Bronchial epithelial cell (primary cell): ENCODE measurements at regions not wholly inside any gene's neighbourhood (a gene's known extent, or its start where the extent isn't known, plus 50 kb on each side); places are given as distances from the start of the nearest gene placed in this dataset.
"Not testable (repeated sequence)": the region's sequence is repeated elsewhere in the genome, so short reads cannot be mapped to it uniquely, and the experiment has no call there.

ENCODE experiments used
- DNase-seq: peaks from one replicate; pipeline ENCODE4 v3.0.0-alpha.2; 2010; ENCODE audit warnings: low read depth
- FAIRE-seq: peaks from 2 replicates; lab custom pipeline; 2011; peaks lifted over from hg19 to GRCh38; lab: Jason Lieb, UNC
- H3K27me3 ChIP-seq: 2 replicates; pipeline ENCODE4 v1.5.1; 2011; ENCODE audit warnings: low read length; ENCODE audit not compliant: control insufficient read depth, insufficient read depth
- H3K36me3 ChIP-seq: 2 replicates; pipeline ENCODE4 v1.5.1; 2011; ENCODE audit warnings: low read length; ENCODE audit not compliant: control insufficient read depth, insufficient read depth
- H3K4me3 ChIP-seq: 2 replicates; pipeline ENCODE4 v1.5.1; 2011; ENCODE audit warnings: mild to moderate bottlenecking, low read depth, low read length, control low read depth
- CTCF ChIP-seq: IDR thresholded peaks from 2 replicates; pipeline ENCODE4 v1.5.1; 2011; ENCODE audit warnings: mild to moderate bottlenecking, moderate library complexity, low read length, control low read depth, inconsistent platforms; ENCODE audit not compliant: insufficient read depth, severe bottlenecking

GRCh38 chr1:224815647-224816046, 113.8 kb upstream of the DNAH14 start:
- TF ChIP-seq CTCF = no peak
- no peak for DNase-seq
- no peak overlapping the region for H3K4me3 ChIP-seq
- no peaks in the 10 kb centered on the region for H3K27me3 ChIP-seq
- no peak for FAIRE-seq
- no peaks in the 10 kb centered on the region for H3K36me3 ChIP-seq

GRCh38 chr1:224816062-224816461, 113.4 kb upstream of the DNAH14 start:
- no peaks in the 10 kb centered on the region for H3K27me3 ChIP-seq
- DNase-seq = no peak
- FAIRE-seq = no peak
- no peaks in the 10 kb centered on the region for H3K36me3 ChIP-seq
- H3K4me3 ChIP-seq = no peak overlapping the region
- TF ChIP-seq CTCF = no peak

GRCh38 chr1:224817382-224817781, 112.1 kb upstream of the DNAH14 start:
- H3K36me3 ChIP-seq = no peaks in the 10 kb centered on the region
- no peak for TF ChIP-seq CTCF
- no peak for FAIRE-seq

GRCh38 chr1:224819861-224820260, 109.6 kb upstream of the DNAH14 start:
- Histone ChIP-seq H3K27me3 (no peaks in the 10 kb centered on the region), H3K4me3 (no peak overlapping the region), H3K36me3 (no peaks in the 10 kb centered on the region)
- DNase-seq (no peak), FAIRE-seq (no peak)
- TF ChIP-seq CTCF = no peak

More at GRCh38 chr1:224817382-224817781, 112.1 kb upstream of the DNAH14 start:
- Histone ChIP-seq H3K4me3 (no peak overlapping the region), H3K27me3 (no peaks in the 10 kb centered on the region)
- DNase-seq = no peak

GRCh38 chr1:224820341-224820740, 109.1 kb upstream of the DNAH14 start:
- no peak for TF ChIP-seq CTCF
- FAIRE-seq = no peak
- no peak for DNase-seq
- no peaks in the 10 kb centered on the region for H3K36me3 ChIP-seq
- no peaks in the 10 kb centered on the region for H3K27me3 ChIP-seq
- H3K4me3 ChIP-seq = no peak overlapping the region

- not testable (repeated sequence) for H3K36me3 ChIP-seq, H3K4me3 ChIP-seq, DNase-seq, H3K27me3 ChIP-seq, FAIRE-seq
Observed at GRCh38 chr1:224821751-224822150, 107.7 kb upstream of the DNAH14 start.
